NCI-H1105 treated with DMSO at 0.1 percent for 48 hours (cell line): ENCODE measurements at regions not wholly inside any gene's neighbourhood (a gene's known extent, or its start where the extent isn't known, plus 50 kb on each side); places are given as distances from the start of the nearest gene placed in this dataset.

ENCODE experiments used
- DNase-seq: peaks from one replicate; lab custom pipeline; 2025; lab: John Stamatoyannopoulos, UW

DNA sequence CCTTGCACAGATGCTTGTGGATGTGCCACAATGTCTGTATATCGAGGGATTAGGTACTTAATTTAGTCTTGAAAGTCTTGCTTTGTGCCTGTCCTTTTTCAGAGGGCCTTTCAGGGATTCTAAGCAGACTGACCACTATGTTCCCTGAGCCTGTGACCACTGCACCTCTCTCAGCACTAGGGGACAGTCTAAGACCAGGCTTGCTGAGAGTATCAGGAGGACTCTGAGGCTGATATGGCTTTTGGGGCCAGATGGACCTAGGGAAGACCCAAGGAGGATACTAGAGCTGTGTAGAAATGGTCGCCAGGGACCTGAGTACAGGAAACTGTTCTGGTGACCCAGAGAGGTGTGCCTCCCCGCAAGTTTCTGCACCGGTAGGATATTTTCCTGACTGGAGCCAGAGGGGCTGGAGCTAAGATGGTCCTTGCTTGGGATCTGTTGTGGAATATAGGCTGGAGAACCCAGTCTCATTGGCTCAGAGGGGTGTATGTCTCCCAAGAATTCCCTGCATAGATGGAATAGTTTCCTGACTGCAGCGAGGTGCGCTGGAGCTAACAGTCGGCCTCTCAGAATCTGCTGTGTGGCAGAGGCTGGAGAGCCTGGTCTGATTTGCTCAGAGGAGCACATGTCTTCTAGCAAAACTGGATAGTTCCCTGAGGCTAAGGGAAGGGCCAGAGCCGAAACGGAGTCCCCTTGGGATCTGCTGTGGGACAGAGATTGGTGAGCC, 213.2 kb upstream of the DCBLD2 start:
- no peak for DNase-seq

- DNase-seq = no peak
These were observed 209.7 kb upstream of the DCBLD2 start for GRCh38 chr3:99111235-99111634.

DNA sequence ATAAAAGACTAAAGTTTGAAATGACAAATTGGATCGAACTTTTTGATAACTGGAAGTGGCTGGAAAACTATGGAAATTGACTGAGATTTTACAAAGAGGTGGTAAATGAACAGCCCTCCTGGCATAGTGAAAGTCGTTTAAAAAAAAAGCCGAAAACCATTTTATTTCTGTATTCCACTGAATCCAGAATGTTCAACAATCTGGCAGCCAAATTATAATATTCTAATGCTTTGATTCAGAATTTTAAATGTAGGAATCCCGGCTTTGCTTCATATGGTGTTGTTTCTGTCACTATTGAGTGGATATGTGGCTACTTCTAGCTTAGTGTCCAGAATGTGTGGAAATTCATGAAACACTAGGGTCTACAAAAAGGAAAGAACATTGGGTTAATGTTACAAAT, 208.9 kb upstream of the DCBLD2 start:
- no peak for DNase-seq

- DNase-seq = no peak
These were observed 207.0 kb upstream of the DCBLD2 start for GRCh38 chr3:99108508-99108907.

DNA sequence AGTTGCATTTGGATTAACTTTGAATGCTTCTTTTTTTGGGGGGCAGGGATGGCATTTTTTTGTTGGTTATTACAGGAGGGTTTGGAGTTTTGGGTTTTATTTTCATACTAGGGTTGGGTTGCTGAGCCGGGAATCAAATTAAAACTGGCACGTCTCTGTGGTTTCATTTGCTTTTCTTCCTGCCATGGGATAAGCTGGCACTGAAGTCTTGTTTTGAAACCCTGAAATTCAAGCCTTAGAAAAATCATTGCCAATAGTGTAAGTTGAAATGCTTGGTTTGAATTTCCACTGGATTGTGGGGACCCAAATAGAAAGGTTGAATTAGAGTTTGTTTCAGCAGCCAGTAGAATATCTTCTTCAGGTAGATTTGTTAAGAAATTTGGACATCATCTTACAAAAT, 193.1 kb upstream of the DCBLD2 start:
- DNase-seq = no peak

DNA sequence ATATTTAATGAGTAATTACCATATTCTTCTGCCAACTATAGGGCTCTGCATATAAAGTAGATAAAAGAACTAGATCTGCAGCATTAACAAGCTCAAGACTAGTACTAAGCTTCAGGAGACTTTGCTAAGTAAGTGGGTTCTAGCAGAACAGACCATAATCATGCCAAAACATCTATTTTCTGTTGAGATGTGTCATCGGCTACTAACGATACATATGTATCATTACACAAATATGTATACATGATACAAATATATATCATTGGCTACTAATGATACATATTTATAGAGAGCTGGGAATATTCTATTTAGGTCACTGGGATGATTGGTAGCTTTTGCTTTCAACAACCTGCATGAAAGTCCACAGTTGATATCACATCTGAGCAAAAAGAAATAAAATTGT, 185.8 kb upstream of the DCBLD2 start:
- no peak for DNase-seq

GRCh38 chr3:99084826-99085225, 183.3 kb upstream of the DCBLD2 start:
- no peak for DNase-seq

DNA sequence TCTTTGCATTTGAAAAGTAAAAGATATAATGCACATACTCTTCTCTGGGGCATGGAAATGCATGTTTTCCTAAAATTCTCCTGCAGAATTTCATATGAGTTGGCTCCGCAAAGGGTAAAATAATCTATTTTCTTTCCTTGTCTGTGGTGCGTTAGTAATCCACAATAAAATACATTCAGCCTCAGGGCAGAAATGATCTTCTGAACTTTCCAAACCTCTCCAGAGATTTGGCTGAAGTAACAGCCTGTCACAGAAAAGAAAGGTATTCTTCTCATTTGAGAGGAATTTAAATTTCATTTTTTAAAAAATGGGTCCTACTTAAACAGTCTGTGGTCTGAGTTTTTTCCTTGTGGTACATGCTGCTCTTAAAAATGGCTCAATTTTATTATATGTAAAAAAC, 182.7 kb upstream of the DCBLD2 start:
- DNase-seq = no peak

GRCh38 chr3:99071096-99071495, 169.6 kb upstream of the DCBLD2 start:
- DNase-seq = no peak

DNA sequence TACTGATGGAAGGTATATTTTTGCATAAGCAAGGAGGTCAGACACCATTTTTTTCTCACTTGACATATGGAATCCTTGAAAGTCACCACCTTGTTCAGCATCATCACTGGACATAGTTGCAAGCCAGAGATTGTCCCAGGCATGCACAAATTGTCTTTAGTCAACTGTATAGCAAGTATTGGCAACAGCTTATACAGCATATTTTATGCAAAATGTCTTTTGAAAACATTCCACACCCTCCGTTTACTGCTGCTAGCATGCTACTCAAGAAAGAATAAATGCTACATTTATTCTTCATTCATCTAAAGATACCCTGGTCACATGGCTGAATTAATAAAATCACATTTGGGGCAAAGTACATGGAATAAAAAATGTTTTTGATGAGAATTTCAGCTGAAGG, 168.5 kb upstream of the DCBLD2 start:
- no peak for DNase-seq

GRCh38 chr3:99066863-99067262, 165.4 kb upstream of the DCBLD2 start:
- no peak for DNase-seq

DNA sequence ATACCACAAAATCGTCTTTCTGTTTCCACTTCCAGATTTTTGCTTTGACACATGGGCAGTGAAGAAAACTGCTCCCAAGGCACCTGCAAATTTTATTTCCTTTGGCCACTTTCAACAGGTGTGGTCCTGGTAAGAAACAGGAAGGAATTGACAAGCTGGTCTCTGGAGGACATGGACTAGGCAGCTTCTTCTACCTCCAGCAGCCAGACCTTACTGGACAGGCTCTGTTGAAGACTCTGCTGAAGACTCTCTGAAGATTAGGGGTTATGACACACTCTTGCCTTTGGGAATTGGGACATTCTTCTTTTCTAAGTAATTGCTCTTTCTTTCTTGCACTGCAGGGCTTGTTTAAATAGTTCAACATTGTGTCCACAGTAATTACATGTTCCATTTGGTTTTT, 147.7 kb upstream of the DCBLD2 start:
- DNase-seq = no peak

DNA sequence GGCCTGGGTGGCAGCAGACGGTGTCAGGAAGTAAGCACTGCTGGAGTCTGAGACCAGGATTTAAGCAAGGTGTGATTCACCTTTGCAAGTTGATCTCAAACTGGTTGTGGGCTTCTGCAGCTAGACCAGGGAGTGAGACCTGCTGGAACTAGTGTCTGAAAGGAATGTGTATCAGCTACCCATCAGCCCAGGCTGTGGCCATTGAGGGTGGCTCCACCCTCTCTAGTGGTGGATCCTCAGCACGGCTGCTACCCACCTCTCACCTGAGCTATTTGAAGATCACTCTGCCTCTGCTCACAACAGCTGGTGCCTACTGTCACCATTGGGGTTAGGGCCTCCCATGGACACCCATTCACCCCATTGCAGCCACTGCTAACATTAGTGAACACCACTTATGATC, 140.3 kb upstream of the DCBLD2 start:
- no peak for DNase-seq

DNA sequence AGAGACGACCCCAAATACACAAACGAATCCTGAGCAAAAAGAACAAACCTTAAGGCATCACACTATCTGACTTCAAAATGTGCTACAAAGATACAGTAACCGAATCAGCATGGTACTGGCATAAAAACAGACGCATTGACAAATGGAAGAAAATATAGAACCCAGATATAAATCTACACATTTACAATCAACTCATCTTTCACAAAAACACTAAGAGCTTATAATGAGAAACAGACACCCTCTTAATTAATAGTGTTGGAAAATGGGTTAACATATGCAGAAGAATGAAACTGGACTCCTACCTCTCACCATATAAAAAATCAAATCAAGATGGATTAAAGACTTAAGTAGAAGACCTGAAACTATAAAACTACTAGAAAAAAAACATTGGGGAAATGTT, 130.3 kb upstream of the DCBLD2 start:
- DNase-seq = no peak

DNA sequence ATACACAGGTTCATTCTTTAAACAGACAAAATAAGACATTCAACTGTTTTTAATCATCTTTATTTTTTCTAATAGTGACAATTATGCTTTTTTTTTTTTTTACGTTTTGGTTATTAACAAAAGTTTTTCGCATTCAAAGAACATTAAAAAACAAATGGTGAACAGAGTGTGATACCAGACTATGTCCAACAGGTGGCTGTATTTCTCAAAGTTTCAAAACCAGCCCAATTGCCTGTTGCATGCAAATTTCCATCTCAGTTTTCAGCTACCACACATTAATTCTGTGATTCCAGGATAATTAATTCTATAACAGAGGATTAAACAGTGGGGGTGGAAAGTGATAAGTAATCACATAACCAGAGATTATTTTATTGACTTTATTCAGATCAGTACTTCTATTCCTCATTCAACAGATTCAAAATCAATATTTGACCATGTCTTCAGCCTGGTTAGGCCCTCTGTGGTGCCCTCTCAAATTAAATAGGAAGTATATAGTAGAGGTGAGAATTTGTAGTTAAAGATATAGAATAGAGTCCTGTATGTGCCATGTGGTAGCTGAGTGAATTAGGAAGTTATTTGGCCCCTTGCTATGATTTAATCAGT, 122.2 kb upstream of the DCBLD2 start:
- DNase-seq = peak; percentile 22

GRCh38 chr3:99021466-99021865, 120.0 kb upstream of the DCBLD2 start:
- no peak for DNase-seq

DNA sequence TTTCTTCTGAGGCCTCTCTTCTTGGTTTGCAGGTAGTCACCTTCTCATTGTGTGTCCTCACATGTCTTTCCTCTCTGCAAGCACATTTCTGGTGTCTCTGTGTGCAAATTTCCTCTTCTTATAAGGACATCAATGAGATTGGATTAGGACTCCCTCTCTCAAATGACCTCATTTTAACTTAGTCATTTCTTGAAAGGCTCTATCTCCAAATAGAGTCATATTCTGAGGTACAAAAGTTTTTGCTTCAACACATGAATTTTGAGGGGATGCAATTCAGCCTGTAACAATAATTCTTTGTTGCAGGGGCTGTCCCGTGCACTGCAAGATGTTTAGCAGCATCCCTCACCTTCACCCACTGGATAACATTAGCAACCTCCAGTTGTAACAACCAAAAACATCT, 115.0 kb upstream of the DCBLD2 start:
- DNase-seq = no peak

DNA sequence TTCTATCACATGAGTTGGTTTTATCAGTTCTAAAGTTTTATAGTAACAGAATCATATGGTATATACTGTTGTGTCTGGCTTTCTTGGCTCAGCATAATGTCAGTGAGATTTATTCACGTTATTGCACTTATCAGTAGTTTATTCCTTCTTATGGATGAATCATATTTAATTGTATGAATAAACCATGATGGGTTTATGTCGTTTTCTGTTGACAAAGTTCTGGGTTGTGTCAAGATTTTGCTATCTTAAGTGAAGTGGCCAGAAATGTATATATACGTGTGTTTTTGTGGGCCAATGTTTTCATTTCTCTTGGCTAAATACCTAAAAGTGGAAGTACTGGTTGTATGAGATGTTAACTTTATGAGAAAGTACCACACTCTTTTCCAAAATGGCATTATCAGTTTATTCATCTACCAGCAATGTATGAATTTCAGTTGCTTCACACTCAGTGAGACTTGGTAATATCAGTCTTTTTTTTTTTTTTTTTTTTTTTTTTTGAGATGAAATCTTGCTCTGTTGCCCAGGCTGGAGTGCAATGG, 112.4 kb upstream of the DCBLD2 start:
- DNase-seq = no peak

DNA sequence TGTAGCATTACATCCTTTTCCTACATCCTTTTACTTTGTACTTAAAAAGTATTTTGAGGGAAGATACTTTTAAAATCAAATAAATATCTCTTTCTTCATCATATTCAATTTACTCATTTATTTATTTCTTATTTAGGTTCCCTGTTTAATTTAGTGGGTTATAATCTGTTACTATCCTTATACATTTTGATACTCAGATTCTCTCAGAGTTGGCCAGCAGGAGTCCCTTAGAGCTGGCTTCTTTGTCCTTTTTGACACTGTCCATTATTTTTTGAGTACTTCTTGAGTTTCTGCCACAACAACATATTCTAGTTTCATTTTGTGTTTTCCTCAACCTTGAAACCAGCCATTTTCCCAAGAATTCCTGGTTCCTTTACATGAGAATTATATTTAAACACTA, 111.6 kb upstream of the DCBLD2 start:
- DNase-seq = no peak

DNA sequence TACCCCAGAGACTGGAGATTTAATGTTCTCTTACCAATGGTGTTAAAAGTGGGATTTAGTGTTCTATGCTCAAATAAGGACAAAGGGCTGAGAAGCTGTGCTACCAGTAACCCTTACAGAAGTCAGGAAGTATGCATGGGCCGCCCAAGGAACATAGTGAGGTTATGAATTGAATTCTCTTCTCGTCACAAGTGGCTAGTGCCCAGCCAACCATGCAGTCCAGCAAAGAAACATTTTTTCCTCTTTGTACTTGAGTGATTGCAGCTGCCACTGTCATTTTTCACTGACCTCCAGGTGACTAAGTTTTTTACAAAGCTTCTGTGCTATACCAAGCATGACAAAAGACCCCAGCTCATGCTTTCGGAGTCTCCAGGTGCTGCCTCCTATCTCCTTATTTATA, 110.6 kb upstream of the DCBLD2 start:
- no peak for DNase-seq

DNA sequence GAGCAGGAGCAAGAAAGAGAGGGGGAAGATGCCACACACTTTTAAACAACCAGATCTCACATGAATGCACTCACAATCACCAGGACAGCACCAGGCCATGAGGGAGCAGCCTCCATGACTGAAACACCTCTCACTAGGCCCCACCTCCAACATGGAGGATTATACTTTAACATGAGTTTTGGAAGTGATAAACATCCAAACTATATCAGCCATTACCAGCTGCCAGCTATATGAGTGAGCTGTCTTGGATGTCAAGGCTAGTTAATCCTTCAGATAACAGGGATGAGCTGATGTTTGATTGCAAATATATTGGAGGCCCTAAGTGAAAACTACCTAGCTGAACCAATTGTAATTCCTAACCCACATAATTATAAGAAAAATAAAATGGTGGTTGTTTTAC, 108.4 kb upstream of the DCBLD2 start:
- no peak for DNase-seq

GRCh38 chr3:99006686-99007085, 105.2 kb upstream of the DCBLD2 start:
- DNase-seq = no peak

DNA sequence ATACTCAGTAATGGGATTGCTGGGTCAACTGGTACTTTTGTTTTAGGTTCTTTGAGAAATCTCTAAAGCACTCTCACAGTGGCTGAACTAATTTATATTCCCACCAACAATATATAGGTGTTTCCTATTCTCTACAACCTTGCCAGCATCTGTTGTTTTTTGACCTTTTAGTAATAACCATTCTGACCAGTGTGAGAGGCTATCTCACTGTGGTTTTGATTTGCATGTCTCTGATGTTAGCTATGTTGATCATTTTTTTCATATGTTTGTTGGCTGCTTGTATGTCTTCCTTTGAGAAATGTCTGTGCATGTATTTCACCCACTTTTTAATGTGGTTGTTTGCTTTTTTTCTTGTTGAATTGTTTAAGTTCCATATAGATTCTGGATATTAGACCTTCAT, 98.2 kb upstream of the DCBLD2 start:
- DNase-seq = no peak
